ENCODE measurements at regions not wholly inside any gene's neighbourhood (a gene's known extent, or its start where the extent isn't known, plus 50 kb on each side); places are given as distances from the start of the nearest gene placed in this dataset.

DNA sequence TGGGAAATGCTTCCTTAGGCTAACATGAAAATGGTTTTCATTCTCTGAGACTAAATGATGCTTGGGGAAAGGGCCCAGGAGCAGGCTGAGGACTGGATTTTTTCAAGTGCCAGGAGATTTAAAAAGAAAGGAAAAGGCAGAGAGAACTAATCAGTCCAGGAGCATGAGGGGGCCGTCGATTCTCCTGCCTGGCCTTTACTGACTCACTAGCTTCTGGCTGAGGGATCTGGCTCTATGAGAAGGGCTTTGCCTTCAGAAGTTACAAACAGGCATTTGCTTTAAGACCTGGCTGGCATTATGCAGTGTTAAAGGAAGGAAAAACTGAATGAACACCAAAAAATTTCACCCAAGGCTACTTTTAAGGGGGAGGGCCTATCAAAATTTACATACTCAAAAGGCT is 359.2 kb downstream of the PBX1 start:
- POLR2A ChIA-PET: no interaction called here
- CTCF ChIA-PET: no interaction called here
- no peak overlapping the region for H3K4me3 Mint-ChIP-seq

DNA sequence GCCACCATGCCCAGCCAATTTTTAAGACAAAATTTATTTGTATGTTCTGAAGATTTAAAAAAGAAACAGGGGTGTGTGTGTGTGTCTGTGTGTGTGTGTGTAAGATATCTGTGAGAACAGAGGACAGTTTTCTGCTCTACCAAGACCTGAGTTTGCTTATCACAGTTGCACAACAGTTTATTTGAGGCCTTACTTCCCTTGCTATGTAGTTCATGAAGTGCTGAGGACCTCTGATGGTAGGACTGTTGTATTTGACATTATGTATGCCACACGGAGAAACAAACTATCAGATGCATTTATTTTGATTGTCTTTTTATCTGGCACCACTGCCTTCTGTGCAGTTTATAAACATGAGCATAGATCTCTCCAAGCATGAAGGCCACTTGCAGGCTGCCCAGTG is 355.2 kb downstream of the PBX1 start:
- ChIA-PET POLR2A (no interaction called here), CTCF (no interaction called here)

More for the DNA sequence above, 359.2 kb downstream of the PBX1 start:
- ATAC-seq: no peak
- Mint-ChIP-seq H3K9me3 (ENCODE audit: insufficient read depth) (no peaks in the 10 kb centered on the region), H3K27me3 (ENCODE audit: low read depth) (no peaks in the 10 kb centered on the region), H3K4me1 (ENCODE audit: low read depth) (no peaks in the 10 kb centered on the region), H3K36me3 (ENCODE audit: low read depth) (no peaks in the 10 kb centered on the region), H3K27ac (no peak overlapping the region)
- no peak for DNase-seq

DNA sequence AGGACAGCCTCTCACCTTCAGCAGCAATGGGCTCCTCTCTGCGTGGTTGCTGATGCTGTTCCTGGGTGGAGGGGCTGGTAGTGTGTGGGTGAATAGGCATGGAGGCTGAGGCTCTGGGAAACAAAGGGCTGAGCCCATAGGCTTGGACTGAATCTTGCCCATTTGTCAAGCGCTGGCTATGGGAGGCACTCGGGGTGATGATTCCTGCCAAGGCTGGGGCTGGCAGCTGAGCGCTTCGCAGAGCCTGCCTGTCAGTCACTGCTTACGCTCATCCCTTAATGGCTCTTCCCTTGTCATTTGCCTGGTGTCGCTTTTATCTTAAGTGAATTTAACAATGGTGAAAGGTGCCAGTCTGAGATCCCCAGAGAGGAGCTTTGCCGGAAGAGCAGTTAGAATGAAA is 353.3 kb downstream of the PBX1 start:
- Mint-ChIP-seq H3K27ac (no peak overlapping the region), H3K9me3 (ENCODE audit: insufficient read depth) (no peaks in the 10 kb centered on the region), H3K4me1 (ENCODE audit: low read depth) (no peaks in the 10 kb centered on the region), H3K27me3 (ENCODE audit: low read depth) (no peaks in the 10 kb centered on the region), H3K36me3 (ENCODE audit: low read depth) (no peaks in the 10 kb centered on the region), H3K4me3 (no peak overlapping the region)
- ChIA-PET CTCF (no interaction called here), POLR2A (no interaction called here)
- no peak for DNase-seq
- ATAC-seq: no peak

More for the DNA sequence above, 355.2 kb downstream of the PBX1 start:
- no peak for ATAC-seq
- no peaks in the 10 kb centered on the region for H3K36me3 Mint-ChIP-seq (ENCODE audit: low read depth)
- no peak for DNase-seq
- no peaks in the 10 kb centered on the region for H3K27me3 Mint-ChIP-seq (ENCODE audit: low read depth)
- no peak overlapping the region for H3K27ac Mint-ChIP-seq
- no peaks in the 10 kb centered on the region for H3K9me3 Mint-ChIP-seq (ENCODE audit: insufficient read depth)
- no peak overlapping the region for H3K4me3 Mint-ChIP-seq
- no peaks in the 10 kb centered on the region for H3K4me1 Mint-ChIP-seq (ENCODE audit: low read depth)

DNA sequence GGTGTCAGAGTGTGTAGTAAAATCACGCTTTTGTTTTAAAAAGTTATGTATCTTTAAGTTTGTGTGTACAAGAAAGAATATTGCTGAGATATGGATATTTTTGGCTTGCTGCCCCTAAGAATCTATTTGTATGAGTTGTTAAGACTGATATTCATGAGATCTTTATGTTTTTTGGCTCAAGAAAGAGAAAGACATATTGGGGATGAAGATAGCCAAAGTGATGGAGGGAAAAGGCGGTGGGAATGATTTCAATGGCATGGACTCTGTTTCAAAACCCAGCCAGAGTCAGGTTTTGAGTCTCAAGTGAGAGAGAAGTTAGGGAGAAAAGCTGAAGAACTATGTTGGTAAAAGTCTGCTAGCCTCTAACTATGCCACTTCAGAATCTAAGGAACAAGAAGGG is 351.7 kb downstream of the PBX1 start:
- H3K9me3 Mint-ChIP-seq (ENCODE audit: insufficient read depth): no peaks in the 10 kb centered on the region
- H3K4me3 Mint-ChIP-seq: no peak overlapping the region
- ChIA-PET POLR2A (no interaction called here), CTCF (no interaction called here)
- DNase-seq (no peak), ATAC-seq (no peak)
- H3K27ac Mint-ChIP-seq: no peak overlapping the region
- no peaks in the 10 kb centered on the region for H3K27me3 Mint-ChIP-seq (ENCODE audit: low read depth)
- H3K4me1 Mint-ChIP-seq (ENCODE audit: low read depth): no peaks in the 10 kb centered on the region
- H3K36me3 Mint-ChIP-seq (ENCODE audit: low read depth): no peaks in the 10 kb centered on the region

DNA sequence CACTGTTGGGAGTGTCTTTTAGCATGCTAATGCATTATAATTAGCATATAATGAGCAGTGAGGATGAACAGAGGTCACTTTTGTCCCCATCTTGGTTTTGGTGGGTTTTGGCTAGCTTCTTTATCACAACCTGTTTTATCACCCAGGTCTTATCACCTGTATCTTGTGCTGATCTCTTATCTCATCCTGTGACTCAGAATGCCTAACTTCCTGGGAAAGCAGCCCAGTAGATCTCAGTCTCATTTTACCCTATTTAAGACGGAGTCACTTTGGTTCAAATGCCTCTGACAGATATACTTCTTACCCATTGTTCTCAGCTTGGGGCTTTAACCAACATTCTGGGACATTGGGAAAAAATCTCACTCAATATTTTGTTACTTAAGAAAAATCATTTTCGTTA is 348.7 kb downstream of the PBX1 start:
- no peak for ATAC-seq
- no peaks in the 10 kb centered on the region for H3K36me3 Mint-ChIP-seq (ENCODE audit: low read depth)
- H3K9me3 Mint-ChIP-seq (ENCODE audit: insufficient read depth): no peaks in the 10 kb centered on the region
- H3K27me3 Mint-ChIP-seq (ENCODE audit: low read depth): no peaks in the 10 kb centered on the region
- DNase-seq: no peak
- ChIA-PET CTCF (no interaction called here), POLR2A (no interaction called here)
- H3K4me3 Mint-ChIP-seq: no peak overlapping the region
- H3K4me1 Mint-ChIP-seq (ENCODE audit: low read depth): no peaks in the 10 kb centered on the region
- no peak overlapping the region for H3K27ac Mint-ChIP-seq

DNA sequence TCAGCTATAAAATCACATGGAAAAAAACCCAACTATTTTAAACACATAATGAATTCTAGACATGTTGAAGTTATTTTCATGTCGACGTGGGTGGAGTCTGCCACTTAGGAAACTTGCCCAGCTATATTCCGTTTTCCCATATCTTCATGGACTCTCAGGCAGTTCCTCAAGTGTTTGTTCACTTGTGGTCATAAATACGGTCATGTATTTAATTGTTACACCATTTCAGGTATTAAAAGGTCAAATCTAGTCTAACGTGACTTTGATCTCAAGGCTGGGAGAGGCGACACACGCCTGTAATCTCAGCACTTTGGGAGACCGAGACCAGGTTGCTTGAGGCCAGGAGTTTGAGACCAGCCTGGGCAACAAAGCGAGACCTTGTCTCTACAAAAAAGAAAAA is 346.9 kb downstream of the PBX1 start:
- H3K9me3 Mint-ChIP-seq (ENCODE audit: insufficient read depth): no peaks in the 10 kb centered on the region
- ATAC-seq (no peak), DNase-seq (no peak)
- no peaks in the 10 kb centered on the region for H3K4me1 Mint-ChIP-seq (ENCODE audit: low read depth)
- H3K36me3 Mint-ChIP-seq (ENCODE audit: low read depth): no peaks in the 10 kb centered on the region
- ChIA-PET CTCF (no interaction called here), POLR2A (no interaction called here)
- H3K4me3 Mint-ChIP-seq: no peak overlapping the region
- no peak overlapping the region for H3K27ac Mint-ChIP-seq
- no peaks in the 10 kb centered on the region for H3K27me3 Mint-ChIP-seq (ENCODE audit: low read depth)

DNA sequence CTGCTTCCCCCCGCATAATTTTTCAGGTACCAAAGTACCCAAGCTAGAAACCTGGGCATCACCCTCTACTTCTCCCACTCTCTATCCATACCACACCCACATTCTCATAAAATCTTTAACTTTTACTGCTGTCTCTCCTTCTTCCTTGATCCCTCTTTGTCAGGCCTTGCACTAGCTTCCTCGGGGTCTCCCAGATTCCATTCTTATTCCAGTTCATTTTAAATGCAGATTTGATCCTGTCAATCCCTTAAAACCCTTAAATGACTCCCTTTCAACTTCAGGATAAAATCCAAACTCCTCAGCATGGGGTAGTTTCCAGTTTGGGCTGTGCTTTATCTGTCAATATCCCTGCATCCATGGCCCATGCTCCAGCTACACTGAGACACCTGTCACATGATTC is 343.5 kb downstream of the PBX1 start:
- Mint-ChIP-seq H3K9me3 (ENCODE audit: insufficient read depth) (no peaks in the 10 kb centered on the region), H3K4me3 (no peak overlapping the region), H3K4me1 (ENCODE audit: low read depth) (no peaks in the 10 kb centered on the region), H3K36me3 (ENCODE audit: low read depth) (no peaks in the 10 kb centered on the region), H3K27me3 (ENCODE audit: low read depth) (no peaks in the 10 kb centered on the region), H3K27ac (no peak overlapping the region)
- POLR2A ChIA-PET: no interaction called here
- ATAC-seq: no peak
- CTCF ChIA-PET: no interaction called here
- DNase-seq: no peak
